Endodermal cell (in vitro differentiated cells): ENCODE measurements at regions not wholly inside any gene's neighbourhood (a gene's known extent, or its start where the extent isn't known, plus 50 kb on each side); places are given as distances from the start of the nearest gene placed in this dataset.

ENCODE experiments used
- DNase-seq: peaks from one replicate; pipeline ENCODE4 v3.0.0-alpha.2; 2017
- H3K27ac ChIP-seq: 2 replicates; pipeline ENCODE4 v1.5.1; 2013; ENCODE audit warnings: mild to moderate bottlenecking, low read depth, low read length, moderate library complexity
- H3K27me3 ChIP-seq: 2 replicates; pipeline ENCODE4 v1.6.1; 2013; ENCODE audit warnings: mild to moderate bottlenecking, low read length, moderate library complexity; ENCODE audit not compliant: insufficient read depth, control insufficient read depth, poor library complexity, severe bottlenecking
- H3K36me3 ChIP-seq: 2 replicates; pipeline ENCODE4 v1.7.0; 2013; ENCODE audit warnings: mild to moderate bottlenecking, low read length, moderate library complexity; ENCODE audit not compliant: control insufficient read depth, insufficient read depth
- H3K4me1 ChIP-seq: one replicate; pipeline ENCODE4 v1.7.0; 2013; ENCODE audit warnings: low read length; ENCODE audit not compliant: control insufficient read depth, insufficient read depth
- H3K4me3 ChIP-seq: 2 replicates; pipeline ENCODE4 v1.5.1; 2013; ENCODE audit warnings: mild to moderate bottlenecking, low read length, moderate library complexity
- H3K9ac ChIP-seq: 2 replicates; pipeline ENCODE4 v1.6.1; 2013; ENCODE audit warnings: mild to moderate bottlenecking, low read length, moderate library complexity; ENCODE audit not compliant: poor library complexity, severe bottlenecking; ENCODE audit errors: extremely low read depth
- H3K9me3 ChIP-seq: 2 replicates; pipeline ENCODE4 v1.6.1; 2013; ENCODE audit warnings: mild to moderate bottlenecking, low read length, moderate library complexity; ENCODE audit not compliant: control insufficient read depth
- H3K27ac Mint-ChIP-seq: 2 replicates; pipeline ENCODE4 v1.8.0; 2020; ENCODE audit warnings: mixed read lengths
- H3K27me3 Mint-ChIP-seq: 2 replicates; pipeline ENCODE4 v1.8.0; 2021; ENCODE audit warnings: mild to moderate bottlenecking, mixed read lengths; ENCODE audit not compliant: insufficient read depth
- H3K36me3 Mint-ChIP-seq: 2 replicates; pipeline ENCODE4 v1.8.0; 2020; ENCODE audit warnings: low read depth, mixed read lengths
- H3K4me1 Mint-ChIP-seq: 2 replicates; pipeline ENCODE4 v1.8.0; 2020; ENCODE audit warnings: mixed read lengths
- H3K4me3 Mint-ChIP-seq: 2 replicates; pipeline ENCODE4 v1.8.0; 2020; ENCODE audit warnings: mild to moderate bottlenecking, moderate library complexity, mixed read lengths
- H3K9me3 Mint-ChIP-seq: 2 replicates; pipeline ENCODE4 v1.8.0; 2020; ENCODE audit warnings: mild to moderate bottlenecking, mixed read lengths
- WGBS, 2 experiments: methylation state at CpG; one replicate each; pipeline versions ENCODE4 v1.1.5 to v1.1.7; 2013; ENCODE audit warnings: missing lambda C conversion rate in 2 of 2, mixed read lengths in 1 of 2; ENCODE audit not compliant: insufficient coverage in 1 of 2, insufficient read length in 1 of 2; 5-methylcytosine and 5-hydroxymethylcytosine counted together
- TF ChIP-seq, protein P1 (sequence below): fragments of 200-600 bp; sonication (generic); conservative IDR thresholded peaks from 2 replicates; pipeline ENCODE4 v1.5.0; 2021; ENCODE audit warnings: antibody characterized with exemption, mild to moderate bottlenecking

DNA sequence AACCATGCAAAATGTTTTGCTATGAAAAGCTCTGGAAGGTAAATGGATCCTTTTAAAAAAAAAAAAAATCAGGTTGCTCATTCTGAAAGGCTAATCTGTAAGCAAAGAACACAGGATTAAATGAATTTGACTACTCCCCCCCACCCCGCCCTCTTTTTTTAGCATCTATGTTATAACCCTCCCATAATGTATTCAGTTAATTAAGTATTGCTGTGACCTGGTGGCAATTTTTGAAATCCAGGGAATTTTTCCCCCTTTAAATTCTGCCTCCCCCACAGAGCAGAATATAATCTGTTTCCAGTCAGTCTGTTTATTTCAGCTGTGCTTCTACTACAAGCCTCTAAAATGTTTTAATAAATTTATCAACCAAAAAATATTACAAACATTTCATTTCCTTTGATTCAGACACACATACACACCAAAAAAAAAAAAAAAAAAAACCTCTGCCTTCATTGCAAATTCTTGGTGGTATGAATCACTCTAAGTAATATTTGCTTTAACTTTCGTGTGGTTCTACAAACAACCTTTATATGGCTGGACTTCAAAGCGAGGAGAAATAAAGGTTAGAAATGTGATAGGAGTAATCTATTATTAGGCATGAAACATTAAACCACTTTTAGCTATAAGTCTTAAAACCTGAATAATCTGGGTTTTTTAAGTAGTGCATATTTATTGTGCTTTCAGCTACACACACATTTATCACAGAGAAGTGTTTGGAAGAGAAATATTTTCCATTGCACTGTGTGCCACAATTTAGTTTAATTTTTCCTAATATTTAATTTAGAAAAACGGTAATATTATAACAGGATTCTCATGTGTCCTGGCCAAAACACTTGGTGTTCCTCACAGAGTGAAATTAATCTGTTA, 64.4 kb upstream of the ARID5B start:
- Mint-ChIP-seq H3K36me3 (no peaks in the 10 kb centered on the region), H3K27ac (no peak overlapping the region), H3K4me1 (peaks cover 15% of the 10 kb centered on the region), H3K4me3 (no peak overlapping the region), H3K27me3 (peaks cover 3% of the 10 kb centered on the region), H3K9me3 (no peaks in the 10 kb centered on the region)
- Histone ChIP-seq H3K27me3 (no peaks in the 10 kb centered on the region), H3K27ac (no peak overlapping the region), H3K4me3 (no peak overlapping the region), H3K36me3 (no peaks in the 10 kb centered on the region), H3K4me1 (peaks cover 2% of the 10 kb centered on the region), H3K9ac (no peak overlapping the region), H3K9me3 (no peaks in the 10 kb centered on the region)
- no peak for DNase-seq
- TF ChIP-seq, protein P1, sequence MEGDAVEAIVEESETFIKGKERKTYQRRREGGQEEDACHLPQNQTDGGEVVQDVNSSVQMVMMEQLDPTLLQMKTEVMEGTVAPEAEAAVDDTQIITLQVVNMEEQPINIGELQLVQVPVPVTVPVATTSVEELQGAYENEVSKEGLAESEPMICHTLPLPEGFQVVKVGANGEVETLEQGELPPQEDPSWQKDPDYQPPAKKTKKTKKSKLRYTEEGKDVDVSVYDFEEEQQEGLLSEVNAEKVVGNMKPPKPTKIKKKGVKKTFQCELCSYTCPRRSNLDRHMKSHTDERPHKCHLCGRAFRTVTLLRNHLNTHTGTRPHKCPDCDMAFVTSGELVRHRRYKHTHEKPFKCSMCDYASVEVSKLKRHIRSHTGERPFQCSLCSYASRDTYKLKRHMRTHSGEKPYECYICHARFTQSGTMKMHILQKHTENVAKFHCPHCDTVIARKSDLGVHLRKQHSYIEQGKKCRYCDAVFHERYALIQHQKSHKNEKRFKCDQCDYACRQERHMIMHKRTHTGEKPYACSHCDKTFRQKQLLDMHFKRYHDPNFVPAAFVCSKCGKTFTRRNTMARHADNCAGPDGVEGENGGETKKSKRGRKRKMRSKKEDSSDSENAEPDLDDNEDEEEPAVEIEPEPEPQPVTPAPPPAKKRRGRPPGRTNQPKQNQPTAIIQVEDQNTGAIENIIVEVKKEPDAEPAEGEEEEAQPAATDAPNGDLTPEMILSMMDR: no peak
- 84% methylated on average over 4 of the region's 4 CpGs; no CpG with 5 or more reads in 1 of the 2 experiments for WGBS, 2 experiments

DNA sequence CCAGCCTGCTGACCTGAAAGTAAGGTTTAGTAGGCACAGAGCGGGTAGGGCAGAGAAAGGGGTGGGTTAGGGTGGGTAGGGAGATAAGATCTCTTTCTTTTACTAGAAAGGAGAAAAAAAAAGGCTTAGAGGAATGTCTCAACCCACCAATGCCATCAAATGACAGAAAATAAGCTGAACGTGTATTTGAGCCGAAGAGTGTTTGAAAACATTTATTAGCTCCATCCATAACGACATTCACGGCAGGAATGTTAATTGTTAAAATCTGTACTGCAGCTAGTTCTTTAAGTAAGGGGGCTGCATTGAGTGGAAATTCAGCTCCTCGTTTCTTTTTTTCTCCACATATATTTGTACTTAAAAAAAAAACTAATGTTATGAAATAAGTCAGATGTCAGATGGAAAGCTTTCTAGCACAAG, 63.7 kb upstream of the ARID5B start:
- Mint-ChIP-seq H3K36me3 (no peaks in the 10 kb centered on the region), H3K27ac (no peak overlapping the region), H3K27me3 (peaks cover 8% of the 10 kb centered on the region), H3K9me3 (no peaks in the 10 kb centered on the region), H3K4me3 (no peak overlapping the region), H3K4me1 (peaks cover 19% of the 10 kb centered on the region)
- Histone ChIP-seq H3K9me3 (no peaks in the 10 kb centered on the region), H3K36me3 (no peaks in the 10 kb centered on the region), H3K4me1 (peaks cover 2% of the 10 kb centered on the region), H3K27ac (no peak overlapping the region), H3K9ac (no peak overlapping the region), H3K4me3 (no peak overlapping the region), H3K27me3 (no peaks in the 10 kb centered on the region)
- no peak for DNase-seq
- 77% methylated on average over 4 of the region's 6 CpGs; no CpG with 5 or more reads in 1 of the 2 experiments for WGBS, 2 experiments
- TF ChIP-seq, protein P1: no peak

DNA sequence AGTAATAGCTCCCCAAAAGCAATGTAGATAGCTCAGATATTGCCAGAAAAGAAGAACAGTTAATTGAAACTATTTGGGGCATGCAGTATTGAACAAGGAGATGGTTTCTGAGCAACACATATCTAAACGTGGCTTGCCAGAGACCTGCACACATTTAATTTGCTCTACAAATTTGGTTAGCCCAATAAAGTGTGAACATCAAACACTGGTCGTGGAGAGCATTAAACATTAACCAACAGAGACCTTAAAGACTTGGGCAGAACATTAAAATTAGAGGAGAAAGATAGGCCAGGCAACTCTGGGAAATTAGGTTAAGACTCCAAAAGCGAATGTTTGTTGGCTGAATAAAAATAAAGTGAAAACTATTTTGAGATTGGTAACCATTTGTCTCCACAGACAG, 61.6 kb upstream of the ARID5B start:
- TF ChIP-seq, protein P1: no peak

More for the DNA sequence above, 61.6 kb upstream of the ARID5B start:
- H3K36me3 Mint-ChIP-seq: no peaks in the 10 kb centered on the region
- no peaks in the 10 kb centered on the region for H3K9me3 Mint-ChIP-seq
- H3K27ac ChIP-seq: no peak overlapping the region
- 88 to 90% methylated on average over 2 to 3 of the region's 3 CpGs for WGBS, 2 experiments
- H3K9ac ChIP-seq: no peak overlapping the region
- H3K27me3 ChIP-seq: no peaks in the 10 kb centered on the region
- no peak overlapping the region for H3K4me3 ChIP-seq
- no peak for DNase-seq
- peaks cover 9% of the 10 kb centered on the region for H3K27me3 Mint-ChIP-seq
- H3K4me1 Mint-ChIP-seq: peaks cover 31% of the 10 kb centered on the region
- H3K36me3 ChIP-seq: no peaks in the 10 kb centered on the region
- H3K9me3 ChIP-seq: no peaks in the 10 kb centered on the region
- no peak overlapping the region for H3K27ac Mint-ChIP-seq
- no peak overlapping the region for H3K4me3 Mint-ChIP-seq
- H3K4me1 ChIP-seq: peaks cover 2% of the 10 kb centered on the region
